Natural killer cell treated with Interleukin-12 subunit alpha and Interleukin-12 subunit beta and Interleukin-15 and Interleukin-18, amount 100 ng/mL, for 72 hours (primary cell): ENCODE measurements at regions not wholly inside any gene's neighbourhood (a gene's known extent, or its start where the extent isn't known, plus 50 kb on each side); places are given as distances from the start of the nearest gene placed in this dataset.
"Not testable (repeated sequence)": the region's sequence is repeated elsewhere in the genome, so short reads cannot be mapped to it uniquely, and the experiment has no call there.

Experiments used
- ATAC-seq, 2 donors: fragments of 150-1000 bp; cut with Tn5 transposase in 1 of 2; sonication (Bioruptor Pico), chemical (Tn5 transposase) in 1 of 2; 2 replicates each; pipeline ENCODE4 v1.10.0; 2021
- DNase-seq: peaks from one replicate; pipeline ENCODE4 v3.0.0; 2022; ENCODE audit warnings: low spot score
- H3K27ac Mint-ChIP-seq, 2 donors: 1 replicate in 1 of 2; 2 replicates in 1 of 2; pipeline ENCODE4 v1.8.0; 2022; ENCODE audit warnings: mixed read lengths in 2 of 2, mild to moderate bottlenecking in 1 of 2, moderate library complexity in 1 of 2
- H3K27me3 Mint-ChIP-seq, 2 donors: 1 replicate in 1 of 2; 2 replicates in 1 of 2; pipeline ENCODE4 v1.8.0; 2022; ENCODE audit warnings: mixed read lengths in 2 of 2
- H3K36me3 Mint-ChIP-seq: one replicate; pipeline ENCODE4 v1.8.0; 2022; ENCODE audit warnings: mixed read lengths
- H3K4me1 Mint-ChIP-seq, 2 donors: 1 replicate in 1 of 2; 2 replicates in 1 of 2; pipeline ENCODE4 v1.8.0; 2022; ENCODE audit warnings: low read depth in 2 of 2, mixed read lengths in 2 of 2, mild to moderate bottlenecking in 1 of 2
- H3K4me3 Mint-ChIP-seq: one replicate; pipeline ENCODE4 v1.8.0; 2022; ENCODE audit warnings: mixed read lengths
- H3K9me3 Mint-ChIP-seq: 2 replicates; pipeline ENCODE4 v1.8.0; 2022; ENCODE audit warnings: mixed read lengths

DNA sequence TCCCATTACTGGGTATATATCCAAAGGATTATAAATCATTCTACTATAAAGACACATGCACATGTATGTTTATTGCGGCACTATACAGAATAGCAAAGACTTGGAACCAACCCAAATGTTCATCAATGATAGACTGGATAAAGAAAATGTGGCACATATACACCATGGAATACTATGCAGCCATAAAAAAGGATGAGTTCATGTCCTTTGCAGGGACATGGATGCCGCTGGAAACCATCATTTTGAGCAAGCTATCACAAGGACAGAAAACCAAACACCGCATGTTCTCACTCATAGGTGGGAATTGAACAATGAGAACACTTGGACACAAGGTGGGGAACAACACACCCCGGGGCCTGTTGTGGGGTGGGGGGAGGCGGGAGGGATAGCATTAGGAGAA, 57.0 kb upstream of the NEUROD1 start:
- not testable (repeated sequence) for H3K36me3 Mint-ChIP-seq, H3K4me3 Mint-ChIP-seq, H3K27ac Mint-ChIP-seq, ATAC-seq, H3K9me3 Mint-ChIP-seq, H3K4me1 Mint-ChIP-seq, DNase-seq
- H3K27me3 Mint-ChIP-seq: peaks cover 30 to 38% of the 10 kb centered on the region in 2 donors

DNA sequence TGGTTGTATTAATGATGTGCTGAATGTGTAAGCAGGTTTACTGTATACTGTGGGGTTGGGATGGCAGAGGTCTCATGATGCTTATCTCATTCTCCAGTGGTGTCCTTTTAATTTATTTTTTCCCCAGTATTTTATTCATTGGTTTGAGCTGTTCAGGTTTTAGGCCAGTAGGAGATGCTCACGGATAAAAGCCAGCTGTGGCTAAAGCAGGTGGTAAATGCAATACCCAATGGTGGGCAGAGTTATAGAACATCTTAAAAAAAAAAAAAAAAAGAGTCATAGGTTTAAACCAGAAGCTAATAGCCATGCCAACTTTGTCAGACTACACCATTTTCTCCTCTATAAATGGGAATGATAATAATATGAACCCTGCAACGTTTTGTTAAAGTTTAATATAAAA, 57.8 kb upstream of the NEUROD1 start:
- H3K27ac Mint-ChIP-seq: no peak overlapping the region
- DNase-seq (no peak), ATAC-seq (no peak)
- no peaks in the 10 kb centered on the region for H3K36me3 Mint-ChIP-seq
- peaks cover 22 to 35% of the 10 kb centered on the region in 2 donors for H3K27me3 Mint-ChIP-seq
- H3K9me3 Mint-ChIP-seq: no peaks in the 10 kb centered on the region
- H3K4me1 Mint-ChIP-seq: no peaks in the 10 kb centered on the region
- H3K4me3 Mint-ChIP-seq: no peak overlapping the region

DNA sequence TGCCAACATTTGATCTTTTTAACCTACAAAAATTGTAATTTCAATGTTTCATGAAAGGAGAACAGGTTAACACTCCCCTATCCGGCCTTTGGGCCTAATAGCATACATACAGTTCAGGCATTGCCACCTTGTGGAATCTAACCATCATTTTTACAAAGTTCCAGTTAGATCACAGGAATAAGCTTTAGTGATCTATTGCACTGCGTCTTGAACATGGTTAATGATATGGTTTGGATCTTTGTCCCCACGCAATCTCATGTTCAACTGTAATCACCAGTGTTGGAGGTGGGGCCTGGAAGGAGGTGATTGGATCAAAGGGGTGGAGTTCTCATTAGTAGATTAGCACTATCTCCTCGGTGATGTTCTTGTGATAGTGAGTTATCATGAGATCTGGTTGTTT, 58.2 kb upstream of the NEUROD1 start:
- no peak for ATAC-seq
- no peak overlapping the region for H3K4me3 Mint-ChIP-seq
- DNase-seq: no peak
- peaks cover 21 to 30% of the 10 kb centered on the region in 2 donors for H3K27me3 Mint-ChIP-seq
- no peaks in the 10 kb centered on the region for H3K4me1 Mint-ChIP-seq
- H3K27ac Mint-ChIP-seq: no peak overlapping the region
- H3K36me3 Mint-ChIP-seq: no peaks in the 10 kb centered on the region
- no peaks in the 10 kb centered on the region for H3K9me3 Mint-ChIP-seq

DNA sequence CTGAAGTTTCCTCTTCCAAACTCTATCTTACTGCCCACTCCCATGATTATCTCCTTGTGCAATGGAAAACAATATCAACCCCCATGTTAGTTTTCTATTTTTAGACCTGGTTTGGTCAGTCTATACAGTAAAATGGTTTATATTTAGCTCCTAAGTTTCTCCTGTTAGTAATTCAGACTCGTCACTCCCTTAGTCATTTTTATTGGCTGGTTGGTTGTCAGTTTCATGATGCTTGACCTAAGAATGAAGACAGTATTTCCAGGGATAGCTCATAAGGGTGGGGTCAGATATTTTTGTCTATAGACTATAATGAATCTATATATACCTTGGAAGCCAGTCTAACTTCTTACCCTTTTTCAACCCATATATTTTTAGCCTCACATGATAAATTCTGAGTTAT, 61.4 kb upstream of the NEUROD1 start:
- Mint-ChIP-seq H3K36me3 (no peaks in the 10 kb centered on the region), H3K9me3 (no peaks in the 10 kb centered on the region), H3K4me1 (no peaks in the 10 kb centered on the region), H3K27me3 (peaks cover 8 to 18% of the 10 kb centered on the region in 2 donors), H3K4me3 (no peak overlapping the region), H3K27ac (no peak overlapping the region)
- ATAC-seq (no peak), DNase-seq (no peak)

DNA sequence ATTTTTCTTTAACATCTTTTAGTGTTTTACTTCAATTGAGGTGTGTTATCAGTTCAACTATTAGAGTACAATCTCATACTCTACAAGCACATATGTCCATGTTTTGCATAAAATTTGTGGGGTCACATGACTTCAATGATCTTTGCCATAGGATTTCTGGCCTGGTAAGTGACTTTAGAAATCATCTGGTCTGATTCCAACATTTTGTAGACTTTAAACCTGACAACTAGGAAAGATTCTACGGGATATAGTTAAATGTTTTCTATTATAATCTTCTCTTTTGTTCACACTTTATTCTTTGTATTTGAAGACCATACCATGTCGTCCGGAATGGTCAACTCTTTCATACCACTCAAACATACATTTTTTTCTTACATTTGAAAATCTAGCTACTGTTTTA, 62.0 kb upstream of the NEUROD1 start:
- DNase-seq (no peak), ATAC-seq (no peak)
- Mint-ChIP-seq H3K27me3 (peaks cover 10 to 18% of the 10 kb centered on the region in 2 donors), H3K27ac (no peak overlapping the region), H3K9me3 (no peaks in the 10 kb centered on the region), H3K4me3 (no peak overlapping the region), H3K36me3 (no peaks in the 10 kb centered on the region), H3K4me1 (no peaks in the 10 kb centered on the region)

DNA sequence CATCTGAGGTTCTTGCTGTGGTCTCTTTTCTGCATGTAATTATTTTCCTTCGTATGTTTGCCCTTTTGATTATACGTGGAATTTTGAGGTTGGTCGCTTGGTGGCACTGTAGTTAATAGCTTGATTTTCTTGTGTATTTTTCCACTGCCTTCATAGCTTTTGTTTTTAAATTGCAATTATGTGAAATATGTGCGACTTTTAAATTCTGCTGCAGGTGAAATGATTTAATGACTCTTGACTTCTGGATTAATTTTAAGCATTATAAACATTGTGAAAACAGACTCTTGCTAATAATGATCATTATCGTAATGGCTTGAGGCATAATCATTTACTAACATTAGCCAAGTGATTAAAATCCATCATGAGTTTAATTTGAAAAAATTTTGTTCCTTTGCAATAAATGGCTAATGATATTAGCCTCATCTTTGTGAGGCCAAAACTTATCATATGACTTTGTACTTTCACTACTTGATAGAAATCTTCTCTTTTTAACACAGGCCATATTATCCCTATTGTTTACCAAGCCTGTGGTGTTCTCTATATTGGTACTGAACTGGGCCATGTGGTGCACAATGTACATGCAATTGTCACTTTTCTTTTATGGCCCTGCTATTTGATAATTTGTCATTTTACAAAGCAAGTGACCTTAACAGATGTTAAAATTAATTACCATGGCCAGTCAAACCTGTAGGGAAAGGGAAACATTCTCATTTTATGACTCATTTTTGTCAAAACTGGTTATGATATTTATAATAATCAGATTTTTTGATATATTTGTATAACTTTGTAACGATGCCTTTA, 62.8 kb upstream of the NEUROD1 start:
- no peak for DNase-seq
- Mint-ChIP-seq H3K4me3 (no peak overlapping the region), H3K27me3 (peaks cover 10 to 18% of the 10 kb centered on the region in 2 donors), H3K27ac (no peak overlapping the region), H3K36me3 (no peaks in the 10 kb centered on the region), H3K4me1 (no peaks in the 10 kb centered on the region), H3K9me3 (no peaks in the 10 kb centered on the region)
- no peak for ATAC-seq

DNA sequence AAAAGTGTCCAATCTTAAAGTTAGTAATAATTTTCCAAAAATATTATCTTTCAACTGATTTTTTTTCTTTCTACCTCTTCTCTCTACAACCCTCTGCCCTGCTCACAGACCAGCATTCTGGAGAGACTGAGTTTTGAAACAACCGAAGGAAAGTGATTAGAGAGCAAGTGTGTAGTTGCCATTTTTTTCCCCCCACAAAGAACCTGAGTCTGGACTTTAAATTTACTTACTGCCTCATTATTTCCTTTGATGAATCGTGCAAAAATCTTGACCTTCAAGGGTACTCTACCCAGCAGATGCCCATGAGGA, 63.4 kb upstream of the NEUROD1 start:
- no peak overlapping the region for H3K4me3 Mint-ChIP-seq
- DNase-seq (no peak), ATAC-seq (no peak)
- H3K36me3 Mint-ChIP-seq: no peaks in the 10 kb centered on the region
- H3K27ac Mint-ChIP-seq: no peak overlapping the region
- no peaks in the 10 kb centered on the region for H3K9me3 Mint-ChIP-seq
- no peaks in the 10 kb centered on the region for H3K4me1 Mint-ChIP-seq
- H3K27me3 Mint-ChIP-seq: peaks cover 13 to 21% of the 10 kb centered on the region in 2 donors

DNA sequence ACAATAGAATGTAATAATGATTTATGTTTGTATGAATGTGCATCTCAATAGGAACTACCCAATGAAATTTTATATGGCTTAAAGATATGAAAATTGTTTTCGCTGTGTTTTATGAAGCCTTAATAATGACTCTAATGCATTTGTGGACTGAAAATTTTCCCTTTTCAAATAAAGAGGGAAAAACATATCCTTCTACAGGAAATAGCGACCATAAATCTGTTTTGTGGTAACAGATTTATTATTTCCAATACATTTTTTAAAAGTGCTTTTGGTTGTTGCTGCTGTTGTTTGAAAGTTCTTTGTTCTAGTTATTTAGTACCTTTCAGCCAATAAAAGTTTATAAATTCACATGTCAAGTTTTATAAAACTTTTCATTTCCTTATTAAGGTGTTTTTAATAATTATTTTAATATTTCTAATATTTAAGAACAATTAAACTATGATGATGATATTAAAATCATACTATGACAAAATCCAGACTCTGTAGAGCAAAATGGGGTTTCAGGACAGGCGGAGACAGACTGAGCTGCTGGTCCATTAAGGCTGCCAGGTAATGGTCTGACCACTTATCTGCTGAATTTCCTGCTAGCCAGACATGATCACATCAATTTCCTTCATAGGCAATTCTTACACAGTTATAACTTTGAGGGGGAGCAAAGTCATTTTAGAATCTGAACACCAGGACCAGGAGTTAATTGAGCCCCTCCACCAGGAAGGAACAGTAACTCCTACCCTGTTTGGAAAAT, 65.7 kb upstream of the NEUROD1 start:
- Mint-ChIP-seq H3K27me3 (peaks cover 17 to 26% of the 10 kb centered on the region in 2 donors), H3K4me3 (no peak overlapping the region), H3K36me3 (no peaks in the 10 kb centered on the region), H3K4me1 (no peaks in the 10 kb centered on the region), H3K9me3 (no peaks in the 10 kb centered on the region), H3K27ac (no peak overlapping the region)
- DNase-seq: no peak
- ATAC-seq: no peak

DNA sequence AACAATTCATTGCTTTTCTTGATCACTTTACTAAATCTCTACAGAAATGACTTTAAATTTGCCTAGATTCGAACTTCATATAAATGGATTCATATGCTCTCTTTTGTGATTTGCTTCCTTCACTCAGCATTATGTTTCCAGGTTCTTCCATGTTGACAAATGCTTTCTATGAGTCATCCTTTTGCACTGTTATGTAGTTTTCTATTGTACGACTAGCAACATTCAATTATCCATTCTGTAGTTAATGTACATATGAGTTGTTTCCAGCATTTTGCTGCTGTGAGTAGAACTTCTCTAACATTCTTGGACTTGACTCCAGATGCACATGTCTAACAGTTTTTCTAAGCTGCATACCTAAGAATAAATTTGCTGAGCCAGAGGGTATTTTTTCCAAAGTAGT, 66.5 kb upstream of the NEUROD1 start:
- no peak for ATAC-seq

DNA sequence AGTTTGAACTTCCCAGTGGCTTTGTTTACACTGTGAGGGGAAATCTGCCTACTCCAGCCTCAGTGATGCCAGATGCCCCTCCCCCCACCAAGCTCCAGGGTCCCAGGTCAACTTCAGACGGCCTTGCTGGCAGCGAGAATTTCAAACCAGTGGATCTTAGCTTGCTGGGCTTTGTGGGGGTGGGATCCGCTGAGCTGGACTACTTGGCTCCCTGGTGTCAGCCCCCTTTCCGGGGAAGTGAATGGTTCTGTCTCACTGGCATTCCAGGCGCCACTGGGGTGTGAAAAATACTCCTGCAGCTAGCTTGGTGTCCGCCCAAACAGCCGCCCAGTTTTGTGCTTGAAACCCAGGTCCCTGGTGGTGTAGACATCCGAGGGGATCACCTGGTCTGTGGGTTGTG, 70.0 kb upstream of the NEUROD1 start:
- no peaks in the 10 kb centered on the region for H3K4me1 Mint-ChIP-seq
- peaks cover 21 to 48% of the 10 kb centered on the region in 2 donors for H3K27me3 Mint-ChIP-seq
- H3K27ac Mint-ChIP-seq: no peak overlapping the region
- no peaks in the 10 kb centered on the region for H3K9me3 Mint-ChIP-seq
- no peaks in the 10 kb centered on the region for H3K36me3 Mint-ChIP-seq
- no peak overlapping the region for H3K4me3 Mint-ChIP-seq
- no peak for DNase-seq
- ATAC-seq: no peak

More for the DNA sequence above, 66.5 kb upstream of the NEUROD1 start:
- Mint-ChIP-seq H3K9me3 (no peaks in the 10 kb centered on the region), H3K27ac (no peak overlapping the region), H3K27me3 (peaks cover 17 to 26% of the 10 kb centered on the region in 2 donors), H3K4me3 (no peak overlapping the region), H3K4me1 (no peaks in the 10 kb centered on the region), H3K36me3 (no peaks in the 10 kb centered on the region)
- no peak for DNase-seq

DNA sequence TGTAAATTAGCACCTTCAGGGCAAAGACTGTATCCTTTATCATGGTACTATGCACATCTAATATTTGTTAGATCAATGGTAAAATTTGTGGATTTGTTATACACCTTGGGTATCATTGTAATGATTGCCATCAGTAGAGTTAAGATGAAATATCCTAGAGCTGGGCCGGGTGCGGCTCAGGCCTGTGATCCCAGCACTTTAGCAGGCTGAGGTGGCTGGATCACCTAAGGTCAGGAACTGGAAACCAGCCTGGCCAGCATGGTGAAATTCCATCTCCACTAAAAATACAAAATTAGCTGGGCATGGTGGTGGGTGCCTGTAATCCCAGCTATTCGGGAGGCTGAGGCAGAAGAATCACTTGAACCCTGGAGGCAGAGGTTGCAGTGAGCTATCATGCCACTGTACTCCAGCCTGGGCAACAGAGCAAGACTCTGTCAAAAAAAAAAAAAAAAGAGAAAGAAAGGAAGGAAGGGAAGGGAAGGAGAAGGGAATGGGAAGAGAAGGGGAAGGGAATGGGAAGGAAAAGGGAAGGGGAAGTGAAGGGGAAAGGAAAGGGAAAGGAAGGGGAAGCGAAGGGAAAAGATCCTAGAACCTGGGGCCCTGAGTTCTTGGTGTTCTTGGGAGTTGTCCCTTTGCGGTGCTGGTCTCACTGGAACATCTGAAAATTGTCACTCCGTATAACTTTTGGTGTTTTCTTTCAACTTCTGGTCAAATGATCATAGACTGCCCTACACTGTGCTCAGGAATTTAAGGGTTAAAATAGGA, 71.1 kb upstream of the NEUROD1 start:
- no peak for DNase-seq
- Mint-ChIP-seq H3K27me3 (peaks cover 26 to 57% of the 10 kb centered on the region in 2 donors), H3K27ac (no peak overlapping the region), H3K36me3 (no peaks in the 10 kb centered on the region), H3K4me1 (no peaks in the 10 kb centered on the region), H3K4me3 (no peak overlapping the region), H3K9me3 (no peaks in the 10 kb centered on the region)
- no peak for ATAC-seq

DNA sequence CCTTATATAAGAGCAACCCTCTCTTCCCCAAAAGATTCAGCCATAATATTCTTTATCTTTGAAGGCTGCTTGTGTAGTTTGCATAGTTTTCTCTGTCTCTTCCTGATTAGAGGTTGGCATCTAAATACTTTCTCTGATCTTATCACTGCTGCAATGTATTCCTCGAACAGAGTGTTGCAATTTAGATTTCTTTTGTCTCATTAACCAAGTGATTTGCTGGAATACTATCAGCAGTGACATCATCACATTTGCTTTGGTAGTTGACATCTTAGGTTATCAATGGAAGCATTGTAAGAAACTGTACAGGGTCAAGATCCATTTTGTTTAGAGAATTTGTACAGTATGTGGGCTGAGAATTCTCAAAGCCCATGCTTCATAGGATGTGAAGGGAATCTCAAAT, 72.0 kb upstream of the NEUROD1 start:
- Mint-ChIP-seq H3K9me3 (no peaks in the 10 kb centered on the region), H3K27me3 (peaks cover 23 to 58% of the 10 kb centered on the region in 2 donors), H3K36me3 (no peaks in the 10 kb centered on the region), H3K4me3 (no peak overlapping the region), H3K4me1 (no peaks in the 10 kb centered on the region), H3K27ac (no peak overlapping the region)
- no peak for ATAC-seq
- DNase-seq: no peak

DNA sequence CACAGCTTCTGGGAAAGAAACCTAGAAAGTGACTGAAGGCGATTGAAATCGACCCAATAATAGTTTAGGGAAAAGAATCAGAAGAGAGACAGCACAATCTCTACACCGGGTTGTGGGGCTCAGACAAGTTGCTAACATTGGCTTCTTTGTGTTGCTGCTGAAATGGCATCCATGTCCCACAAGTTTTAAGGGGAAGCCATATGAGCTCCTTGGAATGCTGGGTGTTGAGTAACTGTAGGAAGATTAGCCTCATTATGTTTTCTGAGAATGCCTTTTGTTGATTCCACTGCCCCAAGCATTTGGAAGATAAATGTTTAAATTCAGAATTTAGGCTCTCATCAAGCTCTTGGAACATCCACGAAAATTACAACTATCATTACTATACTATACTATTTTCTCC, 73.4 kb upstream of the NEUROD1 start:
- Mint-ChIP-seq H3K4me3 (no peak overlapping the region), H3K4me1 (no peaks in the 10 kb centered on the region), H3K36me3 (no peaks in the 10 kb centered on the region), H3K9me3 (no peaks in the 10 kb centered on the region), H3K27ac (no peak overlapping the region), H3K27me3 (peaks cover 20 to 60% of the 10 kb centered on the region in 2 donors)
- ATAC-seq: no peak
- DNase-seq: no peak

DNA sequence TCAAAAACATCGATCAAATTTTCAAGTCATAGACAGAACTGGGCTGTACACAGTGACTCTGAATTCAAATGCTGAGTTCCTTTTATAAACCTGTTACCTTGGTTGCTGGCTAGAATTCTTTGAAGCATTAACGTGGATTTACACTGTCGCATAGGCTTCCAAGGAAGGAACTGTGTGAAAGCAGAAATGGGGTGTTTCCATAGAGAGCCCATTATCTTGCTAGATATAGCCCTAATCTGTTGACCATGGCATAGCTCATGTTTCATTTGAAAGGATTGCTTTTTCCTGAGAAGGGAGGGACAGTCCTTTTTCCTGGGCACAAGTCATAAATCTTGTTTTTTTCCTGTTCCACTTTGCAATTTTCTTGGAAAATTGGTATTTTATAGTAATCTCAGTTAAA, 73.8 kb upstream of the NEUROD1 start:
- no peak for ATAC-seq

More for the DNA sequence above, 73.8 kb upstream of the NEUROD1 start:
- no peaks in the 10 kb centered on the region for H3K9me3 Mint-ChIP-seq
- no peak overlapping the region for H3K4me3 Mint-ChIP-seq
- no peak for DNase-seq
- H3K27me3 Mint-ChIP-seq: peaks cover 21 to 60% of the 10 kb centered on the region in 2 donors
- H3K36me3 Mint-ChIP-seq: no peaks in the 10 kb centered on the region
- no peak overlapping the region for H3K27ac Mint-ChIP-seq
- no peaks in the 10 kb centered on the region for H3K4me1 Mint-ChIP-seq
